HCT116 (cell line): ENCODE measurements at regions not wholly inside any gene's neighbourhood (a gene's known extent, or its start where the extent isn't known, plus 50 kb on each side); places are given as distances from the start of the nearest gene placed in this dataset.

Experiments used
- ATAC-seq: fragments of 200-7000 bp; cut with Tn5 transposase; 2 replicates; pipeline ENCODE4 v1.9.1; 2020; ENCODE audit warnings: mild to moderate bottlenecking, moderate library complexity
- BruUV-seq: library from RNA; stranded (reverse); fragments of 400-500 nt; replicated peaks from 2 replicates; lab custom pipeline; 2021; lab: Mats Ljungman, UMichigan
- CTCF ChIA-PET: fragments of 300-600 bp; sonication (Branson Sonifier 250); formaldehyde crosslinking; loops from one replicate; lab custom pipeline; 2021; ENCODE audit warnings: antibody characterized with exemption; lab: Charles Lee
- POLR2A ChIA-PET: fragments of 300-600, 350-600 bp; sonication (Branson Sonifier 250); formaldehyde crosslinking; loops from one replicate; lab custom pipeline; 2021; ENCODE audit warnings: antibody characterized with exemption; lab: Charles Lee
- RAD21 ChIA-PET, 2 experiments: fragments of 300-600 bp; sonication (Branson Sonifier 250); formaldehyde crosslinking; loops; one replicate each; lab custom pipeline; 2023; ENCODE audit warnings: low total read pairs in 2 of 2; ENCODE audit not compliant: uncharacterized antibody in 2 of 2, unreplicated experiment in 2 of 2, low non-redundant PET in 1 of 2; lab: Charles Lee
- DNase-seq: peaks from one replicate; pipeline ENCODE4 v3.0.0-alpha.2; 2010; ENCODE audit warnings: low read depth, low spot score
- H2AFZ ChIP-seq: fragments of 200-600 bp; shearing (Covaris generic), sonication (generic); 2 replicates; pipeline ENCODE4 v1.6.1; 2017; ENCODE audit warnings: low read depth, mixed run types, mixed read lengths, antibody characterized with exemption, low read length; ENCODE audit not compliant: poor library complexity, severe bottlenecking
- H3K27ac ChIP-seq: 2 replicates; pipeline ENCODE4 v1.5.1; 2012; ENCODE audit warnings: low read depth, low read length
- H3K27me3 ChIP-seq: fragments of 200-600 bp; sonication (generic); 2 replicates; pipeline ENCODE4 v1.6.1; 2016; ENCODE audit warnings: mixed run types, low read length, mixed read lengths; ENCODE audit not compliant: insufficient read depth
- H3K36me3 ChIP-seq, 2 experiments: fragments of 200-500 bp in 1 of 2; fragments of 200-600 bp in 1 of 2; sonication (Bioruptor generic) in 1 of 2; sonication (generic) in 1 of 2; 2 replicates each; pipeline versions ENCODE4 v1.5.1 to v1.6.1; 2014 to 2016; ENCODE audit warnings: low read length in 2 of 2, inconsistent platforms in 1 of 2, mixed read lengths in 1 of 2, mixed run types in 1 of 2; ENCODE audit not compliant: insufficient read depth in 2 of 2, control insufficient read depth in 1 of 2
- H3K4me1 ChIP-seq, 2 experiments: fragments of 200-600 bp in 1 of 2; sonication (generic) in 1 of 2; 2 replicates each; pipeline versions ENCODE4 v1.5.1 to v1.6.1; 2012 to 2017; ENCODE audit warnings: low read length in 2 of 2, inconsistent platforms in 1 of 2, mild to moderate bottlenecking in 1 of 2, mixed read lengths in 1 of 2, mixed run types in 1 of 2, moderate library complexity in 1 of 2; ENCODE audit not compliant: insufficient read depth in 2 of 2, control insufficient read depth in 1 of 2
- H3K4me2 ChIP-seq: fragments of 200-600 bp; sonication (generic); 2 replicates; pipeline ENCODE4 v1.6.1; 2017; ENCODE audit warnings: mixed run types, low read length, mixed read lengths
- H3K4me3 ChIP-seq, 2 experiments: fragments of 200-600 bp in 1 of 2; sonication (generic) in 1 of 2; replicated peaks in 1 of 2; 2 replicates each; pipeline ENCODE4 v1.5.1; 2011 to 2016; ENCODE audit warnings: low read length in 2 of 2, control low read depth in 1 of 2, low read depth in 1 of 2, mild to moderate bottlenecking in 1 of 2, mixed read lengths in 1 of 2, mixed run types in 1 of 2
- H3K79me2 ChIP-seq: fragments of 200-600 bp; sonication (generic); 2 replicates; pipeline ENCODE4 v1.6.1; 2017; ENCODE audit warnings: mild to moderate bottlenecking, mixed run types, low read length, moderate library complexity, mixed read lengths; ENCODE audit not compliant: insufficient read depth
- H3K9ac ChIP-seq: fragments of 200-600 bp; sonication (generic); 2 replicates; pipeline ENCODE4 v1.6.1; 2016; ENCODE audit warnings: low read length, mixed read lengths
- H3K9me2 ChIP-seq: fragments of 200-600 bp; sonication (generic), shearing (Covaris generic); 2 replicates; pipeline ENCODE4 v1.6.1; 2017; ENCODE audit warnings: mixed run types, mild to moderate bottlenecking, moderate library complexity; ENCODE audit not compliant: insufficient read depth
- H3K9me3 ChIP-seq, 2 experiments: fragments of 200-500 bp in 1 of 2; fragments of 200-600 bp in 1 of 2; sonication (Bioruptor generic) in 1 of 2; sonication (generic) in 1 of 2; 2 replicates each; pipeline ENCODE4 v1.6.1; 2014 to 2017; ENCODE audit warnings: low read length in 2 of 2, mixed read lengths in 2 of 2, inconsistent platforms in 1 of 2, low read depth in 1 of 2, mild to moderate bottlenecking in 1 of 2, mixed run types in 1 of 2, moderate library complexity in 1 of 2; ENCODE audit not compliant: control insufficient read depth in 1 of 2, insufficient read depth in 1 of 2
- H4K20me1 ChIP-seq: fragments of 200-600 bp; sonication (generic), shearing (Covaris generic); 2 replicates; pipeline ENCODE4 v1.6.1; 2017; ENCODE audit warnings: mixed run types, mild to moderate bottlenecking, moderate library complexity; ENCODE audit not compliant: insufficient read depth
- ATF3 ChIP-seq: IDR thresholded peaks from 2 replicates; pipeline ENCODE4 v1.6.1; 2012
- CBX3 ChIP-seq: IDR thresholded peaks from 2 replicates; pipeline ENCODE4 v1.6.1; 2012; ENCODE audit warnings: low read depth
- EGR1 ChIP-seq: IDR thresholded peaks from 2 replicates; pipeline ENCODE4 v1.6.1; 2012; ENCODE audit warnings: low read depth
- EZH2phosphoT487 ChIP-seq: fragments of 200-600 bp; IDR thresholded peaks from 2 replicates; pipeline ENCODE4 v1.6.1; 2018; ENCODE audit warnings: antibody characterized with exemption, borderline replicate concordance
- JUND ChIP-seq: IDR thresholded peaks from 2 replicates; pipeline ENCODE4 v1.6.1; 2012
- POLR2AphosphoS5 ChIP-seq: IDR thresholded peaks from 2 replicates; pipeline ENCODE4 v1.6.1; 2011; ENCODE audit warnings: mild to moderate bottlenecking, low read depth, low read length, moderate library complexity
- RAD21 ChIP-seq: IDR thresholded peaks from 2 replicates; pipeline ENCODE4 v1.6.1; 2012; ENCODE audit warnings: low read depth, mild to moderate bottlenecking
- SIN3A ChIP-seq: IDR thresholded peaks from 2 replicates; pipeline ENCODE4 v1.6.1; 2012; ENCODE audit warnings: low read depth
- TCF7L2 ChIP-seq: IDR thresholded peaks from 2 replicates; pipeline ENCODE4 v1.7.0; 2011; ENCODE audit warnings: borderline replicate concordance, inconsistent platforms; ENCODE audit not compliant: insufficient read depth, insufficient read length; ENCODE audit errors: extremely low read depth
- YY1 ChIP-seq: IDR thresholded peaks from 2 replicates; pipeline ENCODE4 v1.6.1; 2011; ENCODE audit warnings: low read length, low read depth, moderate library complexity, mild to moderate bottlenecking; ENCODE audit not compliant: insufficient replicate concordance; ENCODE audit errors: extremely low read depth
- intact Hi-C: fragments of 100-400 bp; cut with micrococcal nuclease; formaldehyde crosslinking; loops from 2 replicates; pipeline ENCODE4 v1.10.0; 2022
- TF ChIP-seq, protein P1 (sequence below), 3 experiments: fragments of 200-600 bp in 1 of 3; sonication (generic) in 1 of 3; IDR thresholded peaks in 2 of 3; conservative IDR thresholded peaks in 1 of 3; 2 replicates each; pipeline ENCODE4 v1.5.1; 2012 to 2017; ENCODE audit warnings: low read depth in 2 of 3, low read length in 2 of 3, antibody characterized with exemption in 1 of 3, borderline replicate concordance in 1 of 3, control low read depth in 1 of 3, mild to moderate bottlenecking in 1 of 3, mixed read lengths in 1 of 3, mixed run types in 1 of 3, moderate library complexity in 1 of 3; ENCODE audit not compliant: insufficient read depth in 1 of 3

- TF ChIP-seq, protein P1, sequence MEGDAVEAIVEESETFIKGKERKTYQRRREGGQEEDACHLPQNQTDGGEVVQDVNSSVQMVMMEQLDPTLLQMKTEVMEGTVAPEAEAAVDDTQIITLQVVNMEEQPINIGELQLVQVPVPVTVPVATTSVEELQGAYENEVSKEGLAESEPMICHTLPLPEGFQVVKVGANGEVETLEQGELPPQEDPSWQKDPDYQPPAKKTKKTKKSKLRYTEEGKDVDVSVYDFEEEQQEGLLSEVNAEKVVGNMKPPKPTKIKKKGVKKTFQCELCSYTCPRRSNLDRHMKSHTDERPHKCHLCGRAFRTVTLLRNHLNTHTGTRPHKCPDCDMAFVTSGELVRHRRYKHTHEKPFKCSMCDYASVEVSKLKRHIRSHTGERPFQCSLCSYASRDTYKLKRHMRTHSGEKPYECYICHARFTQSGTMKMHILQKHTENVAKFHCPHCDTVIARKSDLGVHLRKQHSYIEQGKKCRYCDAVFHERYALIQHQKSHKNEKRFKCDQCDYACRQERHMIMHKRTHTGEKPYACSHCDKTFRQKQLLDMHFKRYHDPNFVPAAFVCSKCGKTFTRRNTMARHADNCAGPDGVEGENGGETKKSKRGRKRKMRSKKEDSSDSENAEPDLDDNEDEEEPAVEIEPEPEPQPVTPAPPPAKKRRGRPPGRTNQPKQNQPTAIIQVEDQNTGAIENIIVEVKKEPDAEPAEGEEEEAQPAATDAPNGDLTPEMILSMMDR (IDR thresholded peaks at IDR 0.05 in 2 of 3, conservative IDR thresholded peaks at IDR 0.05 in 1 of 3; ENCODE audit: borderline replicate concordance in 1 of 3, insufficient read depth in 1 of 3, low read depth in 2 of 3, low read length in 2 of 3) = no peak
- TF ChIP-seq EZH2phosphoT487 (no peak), CBX3 (no peak), JUND (no peak), RAD21 (no peak)
These were observed 644.5 kb upstream of the DIPK2B start (continued) for GRCh38 chrX:45845142-45845541.

- no peaks in the 10 kb centered on the region for H3K9me2 ChIP-seq
- CTCF ChIA-PET = no interaction called here
- RAD21 ChIA-PET = no interaction called here
- no peak for TF ChIP-seq EGR1
- TF ChIP-seq RAD21 = no peak
- TF ChIP-seq, protein P1 (IDR thresholded peaks at IDR 0.05 in 2 of 3, conservative IDR thresholded peaks at IDR 0.05 in 1 of 3; ENCODE audit: borderline replicate concordance in 1 of 3, insufficient read depth in 1 of 3, low read depth in 2 of 3, low read length in 2 of 3) = no peak; a peak in 1 of 6 replicates
- no peak for TF ChIP-seq ATF3
- no peak for TF ChIP-seq EZH2phosphoT487
- no peak for TF ChIP-seq YY1
- no peak for TF ChIP-seq POLR2AphosphoS5
- TF ChIP-seq TCF7L2 = no peak
- no peak for TF ChIP-seq CBX3
- no peak for TF ChIP-seq SIN3A
- TF ChIP-seq, all 23 proteins: peak for 0
- ATAC-seq (no peak), DNase-seq (no peak)
- Histone ChIP-seq H3K27me3 (no peaks in the 10 kb centered on the region), H3K9me3 (no peaks in the 10 kb centered on the region), H3K79me2 (peaks cover 99% of the 10 kb centered on the region), H3K4me2 (peak overlapping the region; percentile 14; the same call in 1 of the 2 replicates), H2AFZ (no peak overlapping the region), H3K27ac (peak overlapping the region; percentile 40), H3K9ac (no peak overlapping the region), H3K4me1 (peaks cover 34 to 80% of the 10 kb centered on the region in 2 experiments), H3K4me3 (no peak overlapping the region), H4K20me1 (peaks cover 20% of the 10 kb centered on the region; the same call in 1 of the 2 replicates), H3K36me3 (peaks cover 11 to 54% of the 10 kb centered on the region in 2 experiments; a peak in 3 of 4 replicates)
- intact Hi-C loops = loop anchor here (5.0 to 10.0 kb wide), 2 partner anchors 331 to 421 kb away; no protein-coding TSS in a partner anchor
- POLR2A ChIA-PET = no interaction called here
- no TSS peak for BruUV-seq
These were observed 642.8 kb upstream of the DIPK2B start for GRCh38 chrX:45843518-45843917.
